ENCODE measurements at regions not wholly inside any gene's neighbourhood (a gene's known extent, or its start where the extent isn't known, plus 50 kb on each side); places are given as distances from the start of the nearest gene placed in this dataset.
"Not testable (repeated sequence)": the region's sequence is repeated elsewhere in the genome, so short reads cannot be mapped to it uniquely, and the experiment has no call there.

DNA sequence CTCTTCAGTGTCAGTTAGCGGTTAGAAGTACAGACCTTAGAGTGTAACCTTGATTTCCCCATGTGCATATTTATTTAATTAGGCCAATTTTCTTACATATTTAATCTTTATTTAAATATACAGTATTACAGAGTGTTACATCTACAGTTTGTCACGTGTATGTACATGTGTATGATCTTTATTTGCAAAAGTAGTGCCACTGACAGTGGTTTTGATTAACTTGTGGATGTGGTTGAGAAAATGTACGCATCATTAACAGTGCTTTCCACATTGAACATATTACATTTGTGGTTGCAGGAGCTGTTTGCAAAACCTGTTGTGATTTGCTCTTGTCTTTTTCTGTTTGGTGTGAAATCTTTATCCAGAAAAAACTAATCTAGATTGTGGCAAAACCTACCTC lies 535.5 kb downstream of the FLRT2 start:
- 30% methylated on average over 3 of the region's 3 CpGs for WGBS (ENCODE audit: low lambda C conversion rate)
- no peaks in the 10 kb centered on the region for H3K79me2 ChIP-seq (ENCODE audit: insufficient read depth, low read length)
- no peaks in the 10 kb centered on the region for H3K36me3 ChIP-seq (replicated peaks in 1 of 2; ENCODE audit: control insufficient read depth in 1 of 2, insufficient read depth in 2 of 2, low read length in 2 of 2)
- H3K27ac ChIP-seq (ENCODE audit: extremely low read length, insufficient read depth, low read length), result no peak overlapping the region
- TF ChIP-seq NFE2L2 (IDR thresholded peaks at IDR 0.05; ENCODE audit: low read length) (no peak), SP1 (IDR thresholded peaks at IDR 0.05) (no peak), SP1 (CRISPR knock-in tag; IDR thresholded peaks at IDR 0.05) (no peak)
- TF ChIP-seq, protein P1, sequence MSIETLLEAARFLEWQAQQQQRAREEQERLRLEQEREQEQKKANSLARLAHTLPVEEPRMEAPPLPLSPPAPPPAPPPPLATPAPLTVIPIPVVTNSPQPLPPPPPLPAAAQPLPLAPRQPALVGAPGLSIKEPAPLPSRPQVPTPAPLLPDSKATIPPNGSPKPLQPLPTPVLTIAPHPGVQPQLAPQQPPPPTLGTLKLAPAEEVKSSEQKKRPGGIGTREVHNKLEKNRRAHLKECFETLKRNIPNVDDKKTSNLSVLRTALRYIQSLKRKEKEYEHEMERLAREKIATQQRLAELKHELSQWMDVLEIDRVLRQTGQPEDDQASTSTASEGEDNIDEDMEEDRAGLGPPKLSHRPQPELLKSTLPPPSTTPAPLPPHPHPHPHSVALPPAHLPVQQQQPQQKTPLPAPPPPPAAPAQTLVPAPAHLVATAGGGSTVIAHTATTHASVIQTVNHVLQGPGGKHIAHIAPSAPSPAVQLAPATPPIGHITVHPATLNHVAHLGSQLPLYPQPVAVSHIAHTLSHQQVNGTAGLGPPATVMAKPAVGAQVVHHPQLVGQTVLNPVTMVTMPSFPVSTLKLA (IDR thresholded peaks at IDR 0.05), result peak; percentile 62
- TF ChIP-seq, protein P2, sequence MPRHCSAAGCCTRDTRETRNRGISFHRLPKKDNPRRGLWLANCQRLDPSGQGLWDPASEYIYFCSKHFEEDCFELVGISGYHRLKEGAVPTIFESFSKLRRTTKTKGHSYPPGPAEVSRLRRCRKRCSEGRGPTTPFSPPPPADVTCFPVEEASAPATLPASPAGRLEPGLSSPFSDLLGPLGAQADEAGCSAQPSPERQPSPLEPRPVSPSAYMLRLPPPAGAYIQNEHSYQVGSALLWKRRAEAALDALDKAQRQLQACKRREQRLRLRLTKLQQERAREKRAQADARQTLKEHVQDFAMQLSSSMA (CRISPR knock-in tag; IDR thresholded peaks at IDR 0.05), result no peak
- ChIA-PET CTCF (ENCODE audit: low intra/inter-chr PET ratio, low total read pairs) (no interaction called here), POLR2A (no interaction called here)
- H3K4me2 ChIP-seq (ENCODE audit: low read depth, low read length), result no peak overlapping the region
- in situ Hi-C loops (cut with HindIII; ENCODE audit: extremely low pct_ligation_motif_present, low pct_unique_long_range_greater_than_20kb) (no loop called here), intact Hi-C loops (cut with micrococcal nuclease; ENCODE audit: unreplicated experiment) (no loop called here)
- no peak for FAIRE-seq
- peaks cover 17% of the 10 kb centered on the region for H3K9me3 ChIP-seq (ENCODE audit: low read length)
- no peak overlapping the region for H3K4me3 ChIP-seq (replicated peaks in 1 of 3; ENCODE audit: insufficient read depth in 1 of 3, low read depth in 2 of 3, low read length in 3 of 3)
- no peaks in the 10 kb centered on the region for H4K20me1 ChIP-seq (ENCODE audit: insufficient read depth, low read length)
- H3K9ac ChIP-seq (ENCODE audit: insufficient read depth, low read depth, low read length), result no peak overlapping the region
- DNase-seq (ENCODE audit: low spot score), result no peak
- no TSS peak for BruUV-seq (replicated peaks)
- no peak for ATAC-seq
- no peak overlapping the region for H2AFZ ChIP-seq (ENCODE audit: low read length)
- no peaks in the 10 kb centered on the region for H3K27me3 ChIP-seq (ENCODE audit: control insufficient read depth in 1 of 2, insufficient read depth in 2 of 2, low read length in 2 of 2)
- no peaks in the 10 kb centered on the region for H3K4me1 ChIP-seq (ENCODE audit: insufficient read depth, low read length)

DNA sequence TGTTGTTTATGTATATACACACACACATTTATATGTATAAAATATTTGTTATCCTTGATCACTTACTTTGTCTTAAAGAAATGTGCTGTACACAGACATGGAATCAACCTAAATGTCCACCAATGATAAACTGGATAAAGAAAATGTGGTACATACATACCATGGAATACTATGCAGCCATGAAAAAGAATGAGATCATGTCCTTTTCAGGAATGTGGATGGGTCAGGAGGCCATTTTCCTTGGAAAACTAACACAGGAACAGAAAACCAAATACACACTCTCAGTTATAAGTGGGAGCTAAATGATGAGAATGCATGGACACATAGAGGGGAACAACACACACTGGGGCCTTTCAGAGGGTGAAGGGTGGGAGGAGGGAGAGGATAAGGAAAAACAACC lies 534.7 kb downstream of the FLRT2 start:
- intact Hi-C loops (cut with micrococcal nuclease; ENCODE audit: unreplicated experiment); H2AFZ ChIP-seq (ENCODE audit: low read length); POLR2A ChIA-PET: not testable (repeated sequence)

More for the DNA sequence above, 534.7 kb downstream of the FLRT2 start:
- H3K27me3 ChIP-seq (ENCODE audit: control insufficient read depth in 1 of 2, insufficient read depth in 2 of 2, low read length in 2 of 2); H3K79me2 ChIP-seq (ENCODE audit: insufficient read depth, low read length); CTCF ChIA-PET (ENCODE audit: low intra/inter-chr PET ratio, low total read pairs); BruUV-seq (replicated peaks); H3K4me1 ChIP-seq (ENCODE audit: insufficient read depth, low read length); H3K27ac ChIP-seq (ENCODE audit: extremely low read length, insufficient read depth, low read length); FAIRE-seq; H3K9ac ChIP-seq (ENCODE audit: insufficient read depth, low read depth, low read length); DNase-seq (ENCODE audit: low spot score); H3K36me3 ChIP-seq (replicated peaks in 1 of 2; ENCODE audit: control insufficient read depth in 1 of 2, insufficient read depth in 2 of 2, low read length in 2 of 2); in situ Hi-C loops (cut with HindIII; ENCODE audit: extremely low pct_ligation_motif_present, low pct_unique_long_range_greater_than_20kb); H4K20me1 ChIP-seq (ENCODE audit: insufficient read depth, low read length); H3K4me2 ChIP-seq (ENCODE audit: low read depth, low read length); ATAC-seq; H3K4me3 ChIP-seq (replicated peaks in 1 of 3; ENCODE audit: insufficient read depth in 1 of 3, low read depth in 2 of 3, low read length in 3 of 3): not testable (repeated sequence)
- peaks cover 17% of the 10 kb centered on the region for H3K9me3 ChIP-seq (ENCODE audit: low read length)
